ENCODE measurements at regions not wholly inside any gene's neighbourhood (a gene's known extent, or its start where the extent isn't known, plus 50 kb on each side); places are given as distances from the start of the nearest gene placed in this dataset.

DNA sequence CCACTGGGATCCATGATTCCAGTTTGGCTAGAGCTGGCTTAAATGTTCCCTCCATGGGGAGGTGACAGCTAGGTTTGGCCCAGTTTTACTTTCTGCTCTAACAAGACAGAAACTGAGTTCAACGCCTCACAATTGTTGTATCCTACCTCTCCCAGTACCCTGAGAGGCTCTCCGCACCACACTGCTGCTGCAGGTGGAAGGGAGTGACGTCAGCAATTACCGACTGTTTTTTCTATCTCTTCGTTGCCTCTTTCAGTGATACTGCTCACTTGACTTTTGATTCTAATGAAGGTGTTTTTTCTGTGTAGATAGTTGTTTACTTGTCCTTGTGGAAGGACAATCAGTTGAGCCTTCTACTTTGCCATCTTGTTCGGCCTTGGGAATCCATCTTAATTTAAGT lies 204.9 kb upstream of the DUSP10 start:
- DNase-seq = no peak

DNA sequence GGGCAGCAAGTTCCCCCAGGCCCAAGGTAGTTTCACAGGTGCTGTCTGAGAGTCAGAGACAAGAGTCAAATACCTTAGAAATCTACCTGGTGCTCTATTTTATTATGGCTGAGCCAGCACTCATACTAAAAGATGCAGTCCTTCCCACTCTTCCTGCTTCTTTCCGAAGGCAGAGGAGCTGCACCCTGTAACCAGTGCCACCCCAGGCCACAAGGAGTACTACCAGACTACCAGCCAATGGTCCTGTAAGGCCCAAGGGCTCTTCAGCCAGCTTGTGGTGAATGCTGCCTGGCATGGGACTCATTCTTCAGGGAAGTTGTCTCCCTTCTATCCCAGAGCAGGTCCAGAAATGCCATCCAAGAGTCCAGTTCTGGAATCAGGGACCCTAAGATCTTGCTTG lies 203.8 kb upstream of the DUSP10 start:
- no peak for DNase-seq

GRCh38 chr1:221944247-221944870 lies 202.5 kb upstream of the DUSP10 start:
- no peak for DNase-seq

- DNase-seq = no peak
These were observed 198.7 kb upstream of the DUSP10 start for GRCh38 chr1:221940631-221941030.

GRCh38 chr1:221939607-221940006 lies 197.7 kb upstream of the DUSP10 start:
- no peak for DNase-seq

DNA sequence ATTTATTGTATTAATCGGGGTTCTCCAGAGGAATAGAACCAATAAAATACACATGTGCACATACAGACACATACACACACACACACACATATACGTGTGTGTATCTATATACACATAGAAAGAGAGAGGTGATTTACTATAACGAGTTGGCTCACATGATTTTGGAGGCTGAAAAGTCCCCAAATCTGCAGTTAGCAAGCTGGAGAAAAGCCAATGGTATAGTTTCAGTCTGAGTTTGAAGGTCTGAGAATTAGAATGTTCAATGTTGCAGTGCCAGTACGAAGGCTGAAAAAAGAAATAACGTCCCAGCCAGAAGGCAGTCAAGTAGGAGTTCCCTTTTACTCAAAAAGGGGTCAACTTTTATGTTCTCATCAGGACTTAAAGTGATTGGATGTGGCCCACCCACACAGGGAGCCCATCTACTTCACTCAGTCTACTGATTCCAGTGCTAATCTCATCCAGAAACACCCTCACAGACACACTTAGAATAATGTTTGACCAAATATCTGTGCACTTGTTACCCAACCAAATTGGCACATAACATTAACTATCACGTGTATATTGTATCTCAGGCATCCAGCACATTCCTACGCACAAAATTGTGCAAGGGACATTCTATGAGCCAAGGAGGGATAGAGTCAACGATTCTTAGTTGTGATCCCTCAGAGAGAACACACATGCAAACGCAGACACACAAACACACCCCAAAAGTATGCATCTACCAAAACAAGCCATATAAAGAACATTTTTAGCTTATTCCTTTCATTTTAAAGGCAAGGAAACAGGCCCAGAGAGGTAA lies 195.5 kb upstream of the DUSP10 start:
- no peak for DNase-seq

GRCh38 chr1:221933814-221934213 lies 191.9 kb upstream of the DUSP10 start:
- DNase-seq = no peak

DNA sequence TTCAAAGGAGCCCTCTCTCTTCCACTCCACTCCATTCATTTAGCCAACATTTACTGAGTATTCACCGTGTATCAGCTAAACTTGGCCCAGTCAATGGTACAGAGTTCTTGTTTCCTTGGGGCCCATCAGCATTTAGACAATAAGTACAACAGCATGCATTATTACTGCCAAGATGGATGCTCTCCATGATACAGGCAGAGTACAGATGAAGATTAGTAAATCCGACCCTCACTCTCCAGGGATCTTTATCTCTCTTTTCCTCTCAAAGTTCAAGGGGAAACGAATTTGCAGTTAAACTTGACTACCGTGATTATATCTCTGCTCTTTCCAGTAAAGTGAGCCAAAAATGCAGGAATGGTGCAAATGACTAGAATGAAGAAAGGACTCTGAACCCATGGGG lies 184.6 kb upstream of the DUSP10 start:
- no peak for DNase-seq

DNA sequence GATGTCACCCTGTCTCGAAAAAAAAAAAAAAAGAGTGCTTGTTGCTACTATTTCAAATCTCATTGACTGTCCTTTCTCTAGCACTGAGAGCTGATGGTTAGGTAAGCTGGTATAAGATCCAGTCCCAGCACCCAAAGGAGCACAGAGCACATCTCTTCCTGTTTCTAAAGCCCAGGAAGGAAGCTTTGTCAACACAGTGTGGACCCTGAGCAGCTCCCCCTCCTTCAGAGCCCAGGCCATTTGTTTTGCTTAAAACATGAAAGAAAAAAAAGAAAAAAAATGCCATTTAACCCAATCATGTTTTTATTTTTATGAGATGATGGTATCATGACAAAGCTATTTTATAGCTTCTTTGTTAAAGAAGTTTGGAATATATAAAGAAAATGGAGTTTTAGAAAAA lies 184.1 kb upstream of the DUSP10 start:
- DNase-seq = no peak

GRCh38 chr1:221923929-221924598 lies 182.2 kb upstream of the DUSP10 start:
- DNase-seq = no peak

- DNase-seq = no peak
These were observed 180.0 kb upstream of the DUSP10 start for GRCh38 chr1:221921936-221922335.

- DNase-seq = no peak
These were observed 177.9 kb upstream of the DUSP10 start for GRCh38 chr1:221919743-221920142.

DNA sequence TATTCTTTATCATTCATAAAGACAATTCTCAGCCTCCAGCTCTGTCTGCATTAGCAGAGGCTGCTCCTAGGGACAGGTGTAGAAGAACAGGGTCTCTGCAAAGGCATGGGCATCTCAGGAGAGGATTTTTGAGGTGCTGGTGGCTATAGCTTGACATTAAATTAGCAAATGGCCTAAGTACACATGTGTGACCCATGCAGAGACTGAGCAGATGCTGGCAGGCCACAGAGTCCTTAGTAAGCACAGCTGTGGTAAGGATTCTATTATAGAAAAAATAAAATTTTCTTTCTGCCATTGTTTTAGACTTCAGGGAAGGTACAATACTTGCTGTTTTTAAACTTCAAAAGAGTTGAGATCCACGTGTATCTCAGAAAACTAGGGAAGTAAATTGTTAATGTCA lies 177.5 kb upstream of the DUSP10 start:
- DNase-seq = no peak

- no peak for DNase-seq
These were observed 174.3 kb upstream of the DUSP10 start for GRCh38 chr1:221916176-221916575.

- no peak for DNase-seq
These were observed 173.9 kb upstream of the DUSP10 start for GRCh38 chr1:221915764-221916163.

- no peak for DNase-seq
These were observed 171.5 kb upstream of the DUSP10 start for GRCh38 chr1:221913351-221913892.

DNA sequence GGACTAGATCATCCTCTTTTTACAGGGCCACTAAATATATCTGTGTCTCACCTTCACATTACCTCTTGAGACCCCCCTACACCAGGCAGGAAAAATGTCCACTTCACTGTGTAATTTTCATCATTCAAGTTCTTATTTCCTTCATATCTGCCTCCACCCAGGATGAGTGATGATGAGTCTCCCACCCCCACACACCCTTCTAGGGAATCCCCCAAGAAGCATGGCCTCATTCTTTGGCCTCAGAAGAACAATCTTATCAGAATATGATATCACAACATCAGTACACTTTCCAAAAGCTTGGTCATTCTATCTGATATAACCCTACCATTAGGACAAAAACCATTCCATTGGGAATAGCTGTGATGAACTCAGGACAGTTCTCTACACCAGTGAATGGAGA lies 170.3 kb upstream of the DUSP10 start:
- DNase-seq = peak; percentile 36

DNA sequence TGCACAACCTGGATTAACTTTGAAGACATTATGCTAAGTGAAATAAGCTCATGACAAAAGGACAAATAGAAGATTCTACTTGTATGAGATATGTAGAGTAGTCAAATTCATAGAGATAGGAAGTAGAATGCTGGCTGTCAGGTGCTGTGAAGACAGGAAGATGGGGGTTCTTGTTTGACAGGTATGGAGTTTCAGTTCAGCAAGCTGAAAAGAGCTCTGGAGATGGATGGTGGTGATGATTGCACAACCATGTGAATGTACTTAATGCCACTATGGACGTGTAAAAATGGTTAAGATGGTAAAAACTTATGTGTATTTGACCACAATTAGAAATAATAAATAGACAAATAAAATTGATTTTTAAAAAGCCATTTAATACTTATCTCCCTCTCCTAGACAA lies 169.8 kb upstream of the DUSP10 start:
- no peak for DNase-seq

DNA sequence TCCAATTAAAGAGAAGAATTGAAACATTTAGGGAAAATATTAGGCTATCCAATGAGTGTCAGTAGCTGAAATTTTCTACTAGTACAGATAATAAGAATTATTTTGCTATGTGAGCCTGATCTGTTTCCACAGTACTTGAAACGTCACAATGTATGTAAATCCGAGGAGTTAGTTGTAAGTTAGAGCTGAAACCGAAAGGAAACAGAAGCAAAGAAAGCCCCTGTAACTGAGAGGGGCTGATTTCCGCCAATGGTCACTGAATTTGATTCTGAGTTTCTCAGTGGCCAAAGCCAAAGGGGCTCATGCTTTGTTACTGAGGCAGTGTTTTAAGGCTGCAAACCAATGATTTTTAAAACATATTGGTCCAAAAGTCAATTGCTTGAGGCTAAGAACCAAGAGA lies 168.3 kb upstream of the DUSP10 start:
- DNase-seq = no peak

- no peak for DNase-seq
These were observed 166.7 kb upstream of the DUSP10 start for GRCh38 chr1:221908573-221908972.

DNA sequence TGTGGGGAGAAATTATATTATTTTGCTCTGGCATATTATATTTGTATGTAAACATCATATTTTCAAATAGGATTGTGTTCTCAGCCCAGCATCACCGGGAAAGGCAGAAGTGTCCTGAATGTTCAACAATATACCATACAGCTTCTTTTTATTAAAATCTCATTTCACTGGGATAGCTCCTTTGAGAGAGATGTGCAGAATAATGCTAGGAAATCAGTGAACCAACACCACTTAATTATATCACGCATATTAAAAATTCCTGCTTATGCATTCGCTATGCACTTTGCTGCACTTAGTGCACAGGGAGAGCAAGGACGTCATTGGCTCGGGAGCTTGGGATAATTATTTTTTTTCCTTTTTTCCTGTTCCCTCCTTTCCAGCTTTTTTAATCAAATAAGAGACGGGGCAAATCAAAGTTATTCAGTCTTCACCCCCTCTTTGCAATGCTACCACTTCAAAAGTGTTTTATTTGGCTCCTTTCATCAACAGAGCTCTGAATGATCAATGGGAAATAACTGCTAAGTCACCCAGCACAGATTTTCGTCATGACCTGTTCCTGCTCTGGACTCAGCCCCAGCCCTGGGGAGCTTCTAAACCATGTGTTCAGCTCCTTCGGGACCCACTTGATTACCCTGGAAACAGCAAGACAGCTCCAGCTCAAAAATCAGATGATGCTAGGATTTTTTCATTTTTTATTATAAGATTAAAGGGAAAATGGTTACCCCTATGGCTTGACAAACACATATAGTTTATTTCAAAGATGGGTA lies 165.5 kb upstream of the DUSP10 start:
- no peak for DNase-seq

GRCh38 chr1:221905802-221906201 lies 163.9 kb upstream of the DUSP10 start:
- no peak for DNase-seq

GRCh38 chr1:221904319-221904718 lies 162.4 kb upstream of the DUSP10 start:
- no peak for DNase-seq

All from activated CD4-positive, alpha-beta T cell treated with anti-CD3 and anti-CD28 coated beads for 48 hours (primary cell).